Neuron (in vitro differentiated cells): ENCODE measurements at regions not wholly inside any gene's neighbourhood (a gene's known extent, or its start where the extent isn't known, plus 50 kb on each side); places are given as distances from the start of the nearest gene placed in this dataset.
"Not testable (repeated sequence)": the region's sequence is repeated elsewhere in the genome, so short reads cannot be mapped to it uniquely, and the experiment has no call there.

ENCODE experiments used
- H2AFZ ChIP-seq: one replicate; pipeline ENCODE4 v1.6.1; 2013; ENCODE audit warnings: low read depth, mild to moderate bottlenecking, inconsistent platforms, low read length, moderate library complexity
- H3K27me3 ChIP-seq: one replicate; pipeline ENCODE4 v1.6.1; 2013; ENCODE audit warnings: low read length; ENCODE audit not compliant: insufficient read depth
- H3K36me3 ChIP-seq: one replicate; pipeline ENCODE4 v1.6.1; 2013; ENCODE audit warnings: low read length; ENCODE audit not compliant: insufficient read depth
- H3K4me1 ChIP-seq: one replicate; pipeline ENCODE4 v1.6.1; 2013; ENCODE audit warnings: low read length; ENCODE audit not compliant: insufficient read depth
- H3K4me3 ChIP-seq: 2 replicates; pipeline ENCODE4 v1.5.1; 2013; ENCODE audit warnings: mild to moderate bottlenecking, low read length, moderate library complexity
- H3K9me3 ChIP-seq: one replicate; pipeline ENCODE4 v1.6.1; 2013; ENCODE audit warnings: low read length

DNA sequence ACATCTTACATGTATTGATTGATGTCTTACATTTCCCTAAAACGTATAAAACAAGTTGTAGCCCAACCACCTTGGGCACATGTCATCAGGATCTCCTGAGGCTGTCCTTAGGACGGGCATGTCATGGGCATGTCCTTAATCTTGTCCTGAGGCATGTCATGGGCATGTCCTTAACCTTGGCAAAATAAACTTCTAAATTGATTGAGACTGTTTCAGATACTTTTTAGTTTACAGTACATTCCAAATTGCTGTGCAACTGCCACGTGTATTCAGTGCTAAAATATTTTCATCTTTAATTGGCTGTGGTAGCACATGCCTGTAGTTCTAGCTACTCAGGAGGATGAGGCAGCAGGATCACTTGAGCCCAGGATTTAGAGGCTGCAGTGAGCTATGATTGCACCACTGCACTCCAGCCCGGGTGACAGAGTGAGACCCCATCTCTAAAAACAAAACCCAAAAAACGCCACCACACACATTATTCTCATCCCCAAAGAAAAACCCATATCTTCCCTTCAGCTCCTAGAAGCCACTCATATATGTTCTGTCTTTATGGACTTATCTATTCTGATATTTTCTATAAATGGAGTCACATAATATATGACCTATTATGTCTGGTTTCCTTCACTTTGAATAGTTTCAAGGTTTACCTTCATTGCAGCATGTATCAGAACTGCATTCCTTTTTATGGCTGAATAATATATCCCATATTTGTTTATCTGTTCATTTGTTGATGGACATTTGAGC is 96.0 kb upstream of the BTG3 start:
- Histone ChIP-seq H3K4me3 (no peak overlapping the region), H3K36me3 (no peaks in the 10 kb centered on the region), H2AFZ (no peak overlapping the region), H3K4me1 (no peaks in the 10 kb centered on the region), H3K27me3 (no peaks in the 10 kb centered on the region), H3K9me3 (no peaks in the 10 kb centered on the region)

DNA sequence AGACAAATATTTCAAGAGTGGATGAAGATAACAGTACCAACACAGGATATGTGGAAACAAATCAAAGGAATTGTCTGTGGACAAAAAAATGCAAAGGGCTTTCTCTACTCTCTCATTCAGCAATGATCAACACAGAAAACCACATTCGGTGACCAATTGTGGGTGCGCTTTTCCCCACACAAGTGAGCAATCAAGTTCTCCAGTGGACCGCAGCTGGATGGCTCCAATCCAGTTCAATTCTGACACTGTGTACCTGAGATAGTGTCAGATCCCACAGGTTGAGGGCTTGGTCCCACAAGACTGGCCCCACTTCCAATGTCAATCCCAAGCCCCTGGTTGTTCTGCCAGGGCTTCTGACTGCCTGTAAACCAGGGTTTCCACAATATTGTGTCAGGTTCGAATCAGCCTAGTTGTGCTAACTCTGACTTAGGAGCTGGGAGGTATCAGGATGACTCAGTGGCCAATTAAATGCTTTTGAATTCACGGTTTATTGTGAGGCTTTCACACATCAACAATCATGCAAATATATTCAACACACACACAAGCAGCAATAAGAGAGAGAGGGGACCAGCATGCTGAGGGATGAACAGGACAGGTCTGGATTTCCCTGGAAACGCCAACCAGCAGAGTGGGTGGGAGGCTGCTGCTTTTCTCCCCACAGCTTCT is 87.0 kb upstream of the BTG3 start:
- H3K36me3 ChIP-seq, result no peaks in the 10 kb centered on the region
- H3K4me3 ChIP-seq, result no peak overlapping the region
- H3K9me3 ChIP-seq, result no peaks in the 10 kb centered on the region
- no peak overlapping the region for H2AFZ ChIP-seq
- no peaks in the 10 kb centered on the region for H3K4me1 ChIP-seq
- no peaks in the 10 kb centered on the region for H3K27me3 ChIP-seq

DNA sequence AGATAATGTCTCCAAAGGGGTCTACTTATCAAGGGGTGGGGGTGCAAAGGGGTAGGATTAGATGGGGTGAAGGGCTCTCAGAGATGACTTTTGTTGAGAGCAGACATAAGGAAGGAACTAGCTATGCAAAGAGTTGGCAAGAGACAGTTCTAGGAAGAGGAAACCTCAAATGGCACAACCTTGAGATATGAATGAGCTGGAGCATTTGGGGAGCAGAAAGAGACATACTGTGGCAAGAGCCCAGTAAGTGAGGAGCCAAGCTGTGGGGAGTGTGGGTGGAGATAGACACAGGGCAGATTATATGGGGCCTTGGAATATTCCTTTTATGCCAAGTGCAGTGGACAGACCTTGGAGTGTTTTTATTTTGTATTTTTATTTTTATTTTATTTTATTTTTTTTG is 84.8 kb upstream of the BTG3 start:
- Histone ChIP-seq H3K4me1 (no peaks in the 10 kb centered on the region), H2AFZ (no peak overlapping the region), H3K4me3 (no peak overlapping the region), H3K9me3 (no peaks in the 10 kb centered on the region), H3K36me3 (no peaks in the 10 kb centered on the region), H3K27me3 (no peaks in the 10 kb centered on the region)

DNA sequence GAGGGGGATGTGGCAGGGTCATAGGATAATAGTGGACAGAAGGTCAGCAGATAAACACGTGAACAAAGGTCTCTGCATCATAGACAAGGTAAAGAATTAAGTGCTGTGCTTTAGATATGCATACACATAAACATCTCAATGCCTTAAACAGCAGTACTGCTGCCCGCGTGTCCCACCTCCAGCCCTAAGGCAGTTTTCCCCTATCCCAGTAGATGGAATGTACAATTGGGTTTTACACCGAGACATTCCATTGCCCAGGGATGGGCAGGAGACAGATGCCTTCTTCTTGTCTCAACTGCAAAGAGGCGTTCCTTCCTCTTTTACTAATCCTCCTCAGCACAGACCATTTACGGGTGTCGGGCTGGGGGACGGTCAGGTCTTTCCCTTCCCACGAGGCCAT is 81.7 kb upstream of the BTG3 start:
- not testable (repeated sequence) for H3K9me3 ChIP-seq, H3K4me1 ChIP-seq, H3K36me3 ChIP-seq, H3K4me3 ChIP-seq, H3K27me3 ChIP-seq, H2AFZ ChIP-seq

DNA sequence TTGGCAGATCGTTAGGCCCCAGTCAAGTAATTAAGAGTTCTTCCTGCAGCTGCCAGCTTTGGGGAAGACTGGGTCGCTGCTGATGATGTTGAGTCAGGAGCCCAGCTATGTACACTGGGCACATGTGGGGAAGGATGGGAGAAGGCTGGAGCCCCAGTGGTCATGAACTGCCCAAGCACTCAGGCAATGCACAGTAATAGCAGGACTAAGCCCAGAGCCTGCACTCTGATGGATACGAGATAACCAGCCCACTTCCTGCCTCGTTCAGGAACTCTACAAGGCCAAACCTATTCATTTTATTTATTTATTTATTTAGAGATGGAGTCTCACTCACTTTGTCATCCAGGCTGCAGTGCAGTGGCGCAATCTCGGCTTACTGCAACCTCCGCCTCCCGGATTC is 81.1 kb upstream of the BTG3 start:
- no peaks in the 10 kb centered on the region for H3K9me3 ChIP-seq
- no peaks in the 10 kb centered on the region for H3K4me1 ChIP-seq
- no peaks in the 10 kb centered on the region for H3K27me3 ChIP-seq

DNA sequence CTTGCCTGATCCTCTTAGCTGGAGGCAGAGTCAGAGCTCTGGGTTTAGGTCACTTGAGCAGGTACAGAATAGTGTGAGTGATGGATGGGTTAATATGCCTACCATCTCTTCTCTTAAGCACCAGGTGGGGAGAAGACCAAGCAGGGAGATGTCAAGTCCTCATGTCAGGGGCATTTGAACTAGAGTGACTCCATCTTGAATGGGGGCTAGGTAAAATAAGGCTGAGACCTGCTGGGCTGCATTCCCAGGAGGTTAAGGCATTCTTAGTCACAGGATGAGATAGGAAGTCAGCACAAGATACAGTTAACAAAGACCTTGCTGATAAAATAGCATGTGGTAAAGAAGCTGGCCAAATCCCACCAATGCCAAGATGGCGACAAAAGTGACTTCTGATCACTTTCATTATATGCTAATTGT is 77.4 kb upstream of the BTG3 start:
- H3K36me3 ChIP-seq, result no peaks in the 10 kb centered on the region
- H2AFZ ChIP-seq, result no peak overlapping the region
- no peak overlapping the region for H3K4me3 ChIP-seq

More for the DNA sequence above, 81.1 kb upstream of the BTG3 start:
- Histone ChIP-seq H3K4me3 (no peak overlapping the region), H2AFZ (no peak overlapping the region), H3K36me3 (no peaks in the 10 kb centered on the region)

DNA sequence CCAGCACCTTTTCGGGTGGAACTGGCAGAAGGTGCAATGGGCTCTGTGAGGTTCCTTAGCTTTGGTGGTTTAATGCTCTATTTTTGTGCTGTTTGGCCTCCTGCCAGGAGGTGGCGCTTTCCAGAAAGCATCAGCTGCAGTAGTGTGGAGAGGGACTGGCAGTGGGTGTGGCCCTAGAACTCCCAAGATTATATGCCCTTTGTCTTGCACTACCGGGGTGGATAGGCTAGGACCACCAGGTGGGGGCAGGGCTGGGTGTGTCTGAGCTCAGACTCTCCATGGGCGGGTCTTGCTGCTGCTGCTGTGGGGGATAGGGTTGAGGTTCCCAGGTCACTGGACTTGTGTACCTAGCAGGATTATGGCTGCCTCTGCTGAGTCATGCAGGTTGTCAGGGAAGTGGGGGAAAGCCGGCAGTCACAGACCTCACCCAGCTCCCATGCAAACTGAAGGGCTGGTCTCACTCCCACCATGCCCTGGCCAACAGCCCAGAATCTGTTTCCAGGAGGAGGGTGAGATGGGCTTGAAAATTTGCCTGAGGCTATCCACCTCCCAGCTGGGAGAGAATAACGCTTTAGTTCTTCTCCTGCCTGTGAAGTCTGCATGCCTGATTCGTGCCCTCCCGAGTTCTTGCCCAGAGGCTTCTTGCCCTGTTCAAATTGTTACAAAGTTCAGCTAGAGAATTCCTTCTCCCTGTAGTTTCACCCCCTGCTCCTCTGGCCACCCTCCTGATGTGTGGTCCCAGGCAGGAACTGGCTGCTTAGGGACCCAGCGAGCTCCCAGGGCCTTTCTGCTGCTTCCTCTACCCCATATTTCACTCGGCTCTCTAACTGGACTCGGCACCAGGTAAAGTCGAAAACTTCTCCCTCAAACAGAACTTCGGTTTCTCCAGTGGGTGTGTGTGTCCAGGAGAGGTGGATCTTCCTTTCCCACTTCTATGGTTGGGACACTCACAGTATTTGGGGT is 76.5 kb upstream of the BTG3 start:
- H3K36me3 ChIP-seq, result no peaks in the 10 kb centered on the region
- H3K27me3 ChIP-seq, result no peaks in the 10 kb centered on the region
- H3K9me3 ChIP-seq, result no peaks in the 10 kb centered on the region
- no peaks in the 10 kb centered on the region for H3K4me1 ChIP-seq
- H3K4me3 ChIP-seq, result no peak overlapping the region
- no peak overlapping the region for H2AFZ ChIP-seq

More for the DNA sequence above, 77.4 kb upstream of the BTG3 start:
- H3K27me3 ChIP-seq, result no peaks in the 10 kb centered on the region
- H3K9me3 ChIP-seq, result no peaks in the 10 kb centered on the region
- H3K4me1 ChIP-seq, result no peaks in the 10 kb centered on the region

DNA sequence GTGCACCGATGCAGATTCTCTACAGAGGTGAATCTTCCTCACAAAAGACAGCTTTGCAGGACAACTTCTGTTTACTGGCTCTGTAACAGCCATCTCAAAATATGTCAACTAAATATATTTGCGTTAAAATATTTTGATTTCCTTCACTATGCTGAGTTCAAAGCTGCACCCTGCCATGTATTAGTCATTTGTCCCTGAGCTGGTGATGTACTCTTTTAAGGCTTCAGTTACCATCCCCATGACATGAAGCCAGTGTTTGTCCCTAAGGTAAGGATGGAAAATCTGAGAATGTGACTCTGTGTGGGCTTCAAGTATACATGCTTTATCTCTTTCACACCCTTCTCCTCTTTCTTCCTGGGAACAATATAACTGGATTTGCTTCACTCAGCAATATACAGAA is 70.2 kb upstream of the BTG3 start:
- no peak overlapping the region for H2AFZ ChIP-seq

DNA sequence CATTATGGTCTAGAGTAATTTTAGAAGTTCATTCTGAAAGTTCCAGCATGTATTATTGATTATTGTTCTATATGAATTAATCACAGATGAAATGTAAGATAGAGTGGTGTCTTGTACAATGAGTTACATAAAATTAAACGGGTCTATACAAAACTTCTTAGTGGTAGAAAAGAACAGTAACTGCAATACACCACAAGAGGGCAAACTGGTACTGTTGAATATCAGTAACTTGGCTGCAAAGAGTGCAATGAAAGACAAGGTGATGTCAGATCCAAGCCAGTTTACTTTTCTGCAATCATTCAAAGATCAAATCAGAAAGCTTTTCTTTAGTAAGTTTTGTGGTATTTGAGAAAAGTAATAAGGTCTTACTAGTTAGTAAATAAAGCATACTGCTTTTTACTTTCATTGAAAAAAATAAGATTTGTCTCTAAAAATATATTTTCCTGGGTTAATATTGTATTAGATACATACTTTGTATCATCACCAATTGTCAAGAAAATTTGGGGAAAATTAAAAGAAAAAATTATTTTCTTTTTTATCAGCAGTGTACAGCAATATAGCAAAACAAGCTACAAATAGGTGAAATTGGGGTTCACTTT is 66.4 kb upstream of the BTG3 start:
- H3K27me3 ChIP-seq, result no peaks in the 10 kb centered on the region
- no peaks in the 10 kb centered on the region for H3K36me3 ChIP-seq
- H2AFZ ChIP-seq, result no peak overlapping the region
- H3K4me3 ChIP-seq, result no peak overlapping the region
- H3K4me1 ChIP-seq, result peaks cover 5% of the 10 kb centered on the region
- H3K9me3 ChIP-seq, result no peaks in the 10 kb centered on the region

More for the DNA sequence above, 70.2 kb upstream of the BTG3 start:
- H3K4me1 ChIP-seq, result no peaks in the 10 kb centered on the region
- H3K4me3 ChIP-seq, result no peak overlapping the region
- H3K27me3 ChIP-seq, result no peaks in the 10 kb centered on the region
- H3K36me3 ChIP-seq, result no peaks in the 10 kb centered on the region
- no peaks in the 10 kb centered on the region for H3K9me3 ChIP-seq

DNA sequence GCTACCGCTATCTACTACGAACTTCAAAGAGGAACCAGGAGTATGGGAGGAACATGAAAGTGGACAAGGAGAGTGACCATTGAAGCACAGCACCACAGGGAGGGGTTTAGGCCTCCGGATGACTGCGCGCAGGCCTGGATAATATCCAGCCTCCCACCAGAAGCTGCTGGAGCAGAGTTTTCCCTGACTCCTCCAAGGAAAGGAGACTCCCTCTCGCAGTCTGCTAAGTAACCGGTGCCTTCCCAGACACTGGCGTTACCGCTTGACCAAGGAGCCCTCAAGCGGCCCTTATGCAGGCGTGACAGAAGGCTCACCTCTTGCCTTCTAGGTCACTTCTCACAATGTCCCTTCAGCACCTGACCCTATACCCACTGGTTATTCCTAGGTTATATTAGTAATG is 64.2 kb upstream of the BTG3 start:
- H3K9me3 ChIP-seq, H3K27me3 ChIP-seq, H2AFZ ChIP-seq, H3K36me3 ChIP-seq, H3K4me3 ChIP-seq: not testable (repeated sequence)
- H3K4me1 ChIP-seq, result peaks cover 14% of the 10 kb centered on the region

DNA sequence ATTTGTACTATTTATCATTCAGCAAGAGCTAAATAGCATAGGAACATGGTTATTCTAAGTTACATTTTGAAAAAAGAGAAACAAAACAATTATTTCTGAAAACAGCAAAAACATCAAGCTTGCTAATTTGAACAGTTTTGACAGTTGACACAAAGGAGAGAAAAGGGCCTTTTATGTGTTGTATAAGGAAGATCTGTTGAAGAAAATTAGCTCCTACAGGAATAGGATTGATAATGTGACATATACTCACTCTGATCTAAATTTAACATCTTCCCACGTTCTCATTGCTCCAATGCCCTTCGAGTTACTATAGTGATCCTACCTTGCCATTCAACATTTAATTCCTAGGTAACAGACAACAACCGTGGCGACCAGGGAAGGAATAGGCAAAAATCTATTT is 61.4 kb upstream of the BTG3 start:
- peaks cover 14% of the 10 kb centered on the region for H3K4me1 ChIP-seq
- H3K36me3 ChIP-seq, result no peaks in the 10 kb centered on the region
- H3K9me3 ChIP-seq, result no peaks in the 10 kb centered on the region
- no peak overlapping the region for H2AFZ ChIP-seq
- H3K4me3 ChIP-seq, result no peak overlapping the region
- H3K27me3 ChIP-seq, result no peaks in the 10 kb centered on the region

DNA sequence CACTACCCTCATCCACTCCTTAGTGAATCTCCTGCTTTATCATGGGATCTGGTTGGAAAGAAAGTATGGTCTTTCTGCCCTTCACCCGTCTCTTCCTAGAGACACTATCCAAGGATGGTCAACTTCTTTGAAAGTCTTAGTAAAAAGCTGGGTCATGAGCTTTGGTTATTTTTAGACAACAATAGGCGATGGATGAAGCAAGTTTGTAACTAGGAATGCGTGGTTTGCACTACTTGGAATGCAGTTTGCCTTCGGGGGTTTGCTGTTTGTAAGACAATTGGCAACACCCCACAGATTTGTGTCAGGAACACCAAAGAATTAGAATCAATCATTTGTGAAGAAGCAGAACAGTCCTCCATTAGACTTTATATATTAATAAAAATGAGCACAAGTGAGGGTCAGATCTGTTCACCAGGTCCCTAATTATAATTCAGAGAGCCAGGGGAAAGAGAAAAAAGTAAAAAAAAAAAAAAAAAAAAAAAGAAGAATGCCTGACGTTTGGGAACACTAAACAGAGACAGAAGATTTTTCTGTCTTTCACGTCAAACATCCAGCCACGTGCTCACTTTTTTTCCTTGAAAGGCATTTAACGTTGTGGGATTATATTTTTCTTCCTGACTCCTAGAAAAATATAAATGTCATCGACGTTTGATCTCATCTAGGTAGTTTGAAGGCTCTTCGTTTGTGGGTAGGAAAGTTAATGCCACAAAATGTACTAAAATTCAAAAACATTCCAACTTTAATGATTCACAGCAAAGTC is 60.7 kb upstream of the BTG3 start:
- Histone ChIP-seq H3K27me3 (no peaks in the 10 kb centered on the region), H3K4me3 (no peak overlapping the region), H2AFZ (no peak overlapping the region), H3K4me1 (peaks cover 14% of the 10 kb centered on the region), H3K9me3 (no peaks in the 10 kb centered on the region), H3K36me3 (no peaks in the 10 kb centered on the region)
